MM.1S (cell line): ENCODE measurements at regions not wholly inside any gene's neighbourhood (a gene's known extent, or its start where the extent isn't known, plus 50 kb on each side); places are given as distances from the start of the nearest gene placed in this dataset.

Experiments
- DNase-seq: peaks from one replicate; pipeline ENCODE4 v3.0.0-alpha.2; 2015
- H2AFZ ChIP-seq: fragments of 300-600 bp; sonication (generic); 2 replicates; pipeline ENCODE4 v1.6.0; 2016; ENCODE audit warnings: antibody characterized with exemption, low read length
- H3F3A ChIP-seq: fragments of 300-600 bp; sonication (generic); 2 replicates; pipeline ENCODE4 v1.6.1; 2016; ENCODE audit warnings: mild to moderate bottlenecking, antibody characterized with exemption, low read length, moderate library complexity, mixed read lengths; ENCODE audit not compliant: insufficient read depth
- H3K27ac ChIP-seq: fragments of 300-600 bp; sonication (generic); 2 replicates; pipeline ENCODE4 v1.5.1; 2016; ENCODE audit warnings: mild to moderate bottlenecking, low read length
- H3K27me3 ChIP-seq: fragments of 300-600 bp; sonication (generic); replicated peaks from 2 replicates; pipeline ENCODE4 v1.6.0; 2016; ENCODE audit warnings: low read length; ENCODE audit not compliant: insufficient read depth
- H3K36me3 ChIP-seq: fragments of 300-600 bp; sonication (generic); replicated peaks from 2 replicates; pipeline ENCODE4 v1.6.1; 2016; ENCODE audit warnings: mild to moderate bottlenecking, low read length, mixed read lengths; ENCODE audit not compliant: insufficient read depth
- H3K4me1 ChIP-seq: fragments of 300-600 bp; sonication (generic); 2 replicates; pipeline ENCODE4 v1.6.1; 2016; ENCODE audit warnings: low read length, mixed read lengths
- H3K4me2 ChIP-seq: fragments of 300-600 bp; sonication (generic); 2 replicates; pipeline ENCODE4 v1.6.0; 2016; ENCODE audit warnings: low read depth, low read length
- H3K4me3 ChIP-seq: fragments of 300-600 bp; sonication (generic); 2 replicates; pipeline ENCODE4 v1.5.1; 2016; ENCODE audit warnings: low read length, mixed read lengths
- H3K79me2 ChIP-seq: fragments of 300-600 bp; sonication (generic); 2 replicates; pipeline ENCODE4 v1.6.1; 2016; ENCODE audit warnings: mixed run types, low read length, mixed read lengths
- H3K9ac ChIP-seq: fragments of 300-600 bp; sonication (generic); 2 replicates; pipeline ENCODE4 v1.6.1; 2016; ENCODE audit warnings: low read length, mixed read lengths
- H3K9me2 ChIP-seq: fragments of 300-600 bp; sonication (generic); replicated peaks from 2 replicates; pipeline ENCODE4 v1.6.1; 2016; ENCODE audit warnings: mild to moderate bottlenecking, low read length, mixed read lengths; ENCODE audit not compliant: insufficient read depth
- H3K9me3 ChIP-seq: fragments of 300-600 bp; sonication (generic); replicated peaks from 2 replicates; pipeline ENCODE4 v1.6.1; 2016; ENCODE audit warnings: mild to moderate bottlenecking, low read length, mixed read lengths; ENCODE audit not compliant: insufficient read depth
- H4K20me1 ChIP-seq: fragments of 300-600 bp; sonication (generic); 2 replicates; pipeline ENCODE4 v1.6.1; 2016; ENCODE audit warnings: mild to moderate bottlenecking, low read length, moderate library complexity, mixed read lengths; ENCODE audit not compliant: insufficient read depth
- CTCF ChIP-seq: fragments of 300-600 bp; sonication (generic); IDR thresholded peaks from 2 replicates; pipeline ENCODE4 v1.5.1; 2016; ENCODE audit warnings: antibody characterized with exemption, low read length, mixed read lengths
- EZH2 ChIP-seq: fragments of 300-600 bp; sonication (generic); optimal IDR thresholded peaks from 2 replicates; pipeline ENCODE3; 2017; ENCODE audit warnings: low read depth, mild to moderate bottlenecking, antibody characterized with exemption, low read length, mixed read lengths
- EZH2phosphoT487 ChIP-seq: fragments of 300-600 bp; sonication (generic); IDR thresholded peaks from 2 replicates; pipeline ENCODE4 v1.6.1; 2018; ENCODE audit warnings: antibody characterized with exemption, low read length

GRCh38 chr5:8393240-8393639 lies 524.3 kb downstream of the MTRR start:
- no peaks in the 10 kb centered on the region for H3K9me3 ChIP-seq
- H3K36me3 ChIP-seq = no peaks in the 10 kb centered on the region
- no peaks in the 10 kb centered on the region for H4K20me1 ChIP-seq
- no peak overlapping the region for H3K4me3 ChIP-seq
- no peaks in the 10 kb centered on the region for H3K79me2 ChIP-seq
- H3K4me2 ChIP-seq = no peak overlapping the region
- H3F3A ChIP-seq = no peaks in the 10 kb centered on the region
- no peak for DNase-seq
- H3K4me1 ChIP-seq = no peaks in the 10 kb centered on the region
- H3K27ac ChIP-seq = no peak overlapping the region
- H2AFZ ChIP-seq = no peak overlapping the region
- H3K27me3 ChIP-seq = no peaks in the 10 kb centered on the region
- no peak for TF ChIP-seq CTCF
- TF ChIP-seq EZH2phosphoT487 = no peak
- no peak for TF ChIP-seq EZH2
- H3K9ac ChIP-seq = no peak overlapping the region
- no peaks in the 10 kb centered on the region for H3K9me2 ChIP-seq

DNA sequence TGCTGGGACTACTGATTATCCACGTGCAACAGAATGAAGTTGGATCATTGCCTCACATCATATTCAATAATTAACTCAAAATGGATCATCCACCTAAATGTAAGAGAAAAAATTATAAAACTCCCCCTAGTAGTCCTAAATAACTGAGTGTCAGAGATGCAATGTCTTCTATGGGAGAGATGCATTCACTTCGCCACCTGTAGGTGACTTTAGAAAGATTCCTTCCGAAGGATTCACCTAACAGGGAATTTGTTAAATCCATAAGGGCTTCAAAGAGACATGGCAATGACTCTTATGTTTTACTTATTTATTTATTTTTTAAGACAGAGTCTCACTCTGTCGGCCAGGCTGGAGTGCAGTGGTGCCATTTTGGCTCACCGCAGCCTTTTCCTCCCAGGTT lies 526.0 kb downstream of the MTRR start:
- no peaks in the 10 kb centered on the region for H3K79me2 ChIP-seq
- no peaks in the 10 kb centered on the region for H3K27me3 ChIP-seq
- H3K4me1 ChIP-seq = no peaks in the 10 kb centered on the region
- no peaks in the 10 kb centered on the region for H3F3A ChIP-seq
- no peak overlapping the region for H3K4me2 ChIP-seq
- no peak overlapping the region for H2AFZ ChIP-seq
- no peaks in the 10 kb centered on the region for H4K20me1 ChIP-seq
- H3K9ac ChIP-seq = no peak overlapping the region
- no peak overlapping the region for H3K4me3 ChIP-seq
- no peaks in the 10 kb centered on the region for H3K36me3 ChIP-seq
- DNase-seq = no peak
- H3K27ac ChIP-seq = no peak overlapping the region
- no peaks in the 10 kb centered on the region for H3K9me2 ChIP-seq
- no peak for TF ChIP-seq EZH2phosphoT487
- no peak for TF ChIP-seq CTCF
- TF ChIP-seq EZH2 = no peak
- H3K9me3 ChIP-seq = no peaks in the 10 kb centered on the region

GRCh38 chr5:8396246-8396645 lies 527.3 kb downstream of the MTRR start:
- no peaks in the 10 kb centered on the region for H4K20me1 ChIP-seq
- DNase-seq = no peak
- H3F3A ChIP-seq = no peaks in the 10 kb centered on the region
- no peak overlapping the region for H3K4me2 ChIP-seq
- no peaks in the 10 kb centered on the region for H3K9me3 ChIP-seq
- H3K9me2 ChIP-seq = no peaks in the 10 kb centered on the region
- no peaks in the 10 kb centered on the region for H3K27me3 ChIP-seq
- H3K4me3 ChIP-seq = no peak overlapping the region
- TF ChIP-seq CTCF (no peak), EZH2 (no peak), EZH2phosphoT487 (no peak)
- H3K9ac ChIP-seq = no peak overlapping the region
- H3K4me1 ChIP-seq = no peaks in the 10 kb centered on the region
- no peak overlapping the region for H3K27ac ChIP-seq
- no peak overlapping the region for H2AFZ ChIP-seq
- no peaks in the 10 kb centered on the region for H3K79me2 ChIP-seq
- no peaks in the 10 kb centered on the region for H3K36me3 ChIP-seq

DNA sequence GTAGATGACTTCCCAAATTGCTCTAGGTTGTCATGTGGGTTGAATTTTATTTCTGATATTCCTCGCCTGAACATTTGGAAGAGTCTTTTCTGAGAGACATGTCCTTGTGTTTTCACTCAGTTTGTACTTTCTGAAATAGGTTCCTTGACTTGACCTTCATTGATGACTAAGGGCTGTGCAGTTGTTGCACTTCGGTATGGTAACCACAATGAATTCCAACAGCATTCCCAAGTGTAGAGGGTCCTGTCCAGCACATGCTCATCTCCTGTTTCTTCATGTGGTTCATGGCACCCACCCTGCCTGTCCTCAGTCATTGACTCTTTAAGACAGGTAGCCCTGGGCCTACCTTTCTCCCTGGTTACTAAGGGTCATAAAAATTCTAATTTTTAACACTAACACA lies 527.8 kb downstream of the MTRR start:
- H4K20me1 ChIP-seq = no peaks in the 10 kb centered on the region
- no peak for DNase-seq
- no peaks in the 10 kb centered on the region for H3K79me2 ChIP-seq
- no peaks in the 10 kb centered on the region for H3K4me1 ChIP-seq
- no peaks in the 10 kb centered on the region for H3K9me2 ChIP-seq
- no peak for TF ChIP-seq EZH2
- no peak for TF ChIP-seq EZH2phosphoT487
- TF ChIP-seq CTCF = no peak
- H3K9ac ChIP-seq = no peak overlapping the region
- no peak overlapping the region for H3K4me2 ChIP-seq
- H3F3A ChIP-seq = no peaks in the 10 kb centered on the region
- H3K9me3 ChIP-seq = no peaks in the 10 kb centered on the region
- H3K27me3 ChIP-seq = no peaks in the 10 kb centered on the region
- H3K36me3 ChIP-seq = no peaks in the 10 kb centered on the region
- H2AFZ ChIP-seq = no peak overlapping the region
- H3K27ac ChIP-seq = no peak overlapping the region
- no peak overlapping the region for H3K4me3 ChIP-seq
